Naive thymus-derived CD8-positive, alpha-beta T cell (primary cell): ENCODE measurements at regions not wholly inside any gene's neighbourhood (a gene's known extent, or its start where the extent isn't known, plus 50 kb on each side); places are given as distances from the start of the nearest gene placed in this dataset.
"Not testable (repeated sequence)": the region's sequence is repeated elsewhere in the genome, so short reads cannot be mapped to it uniquely, and the experiment has no call there.

Experiments used
- ATAC-seq, 2 donors: fragments of 150-1000 bp; cut with Tn5 transposase in 1 of 2; sonication (Bioruptor Pico), chemical (Tn5 transposase) in 1 of 2; 1 replicate in 1 of 2; 2 replicates in 1 of 2; pipeline ENCODE4 v1.10.0; 2021; ENCODE audit warnings: mild to moderate bottlenecking in 2 of 2, moderate library complexity in 2 of 2
- POLR2A ChIA-PET: fragments of 350-600 bp; sonication (Branson Sonifier 250); formaldehyde crosslinking; loops from one replicate; lab custom pipeline; 2021; ENCODE audit warnings: antibody characterized with exemption; lab: Charles Lee
- DNase-seq, 10 donors: peaks; one replicate each; pipeline versions ENCODE4 v3.0.0 to v3.0.0-alpha.2; 2020 to 2022
- H3K27ac Mint-ChIP-seq, 10 donors: one replicate each; pipeline ENCODE4 v1.8.0; 2020 to 2022; ENCODE audit warnings: mild to moderate bottlenecking in 10 of 10, mixed read lengths in 10 of 10, moderate library complexity in 4 of 10, inconsistent platforms in 1 of 10
- H3K27me3 Mint-ChIP-seq, 5 donors: one replicate each; pipeline ENCODE4 v1.8.0; 2021 to 2022; ENCODE audit warnings: mixed read lengths in 5 of 5
- H3K36me3 Mint-ChIP-seq, 3 donors: one replicate each; pipeline ENCODE4 v1.8.0; 2020 to 2022; ENCODE audit warnings: mixed read lengths in 3 of 3, mild to moderate bottlenecking in 2 of 3, inconsistent platforms in 1 of 3
- H3K4me1 Mint-ChIP-seq, 4 donors: one replicate each; pipeline ENCODE4 v1.8.0; 2021 to 2022; ENCODE audit warnings: mixed read lengths in 4 of 4
- H3K4me3 Mint-ChIP-seq, 10 donors: one replicate each; pipeline ENCODE4 v1.8.0; 2020 to 2022; ENCODE audit warnings: mild to moderate bottlenecking in 10 of 10, mixed read lengths in 10 of 10, moderate library complexity in 6 of 10, inconsistent platforms in 1 of 10
- H3K9me3 Mint-ChIP-seq, 9 donors: one replicate each; pipeline ENCODE4 v1.8.0; 2020 to 2022; ENCODE audit warnings: mixed read lengths in 9 of 9, mild to moderate bottlenecking in 3 of 9, inconsistent platforms in 1 of 9, moderate library complexity in 1 of 9

DNA sequence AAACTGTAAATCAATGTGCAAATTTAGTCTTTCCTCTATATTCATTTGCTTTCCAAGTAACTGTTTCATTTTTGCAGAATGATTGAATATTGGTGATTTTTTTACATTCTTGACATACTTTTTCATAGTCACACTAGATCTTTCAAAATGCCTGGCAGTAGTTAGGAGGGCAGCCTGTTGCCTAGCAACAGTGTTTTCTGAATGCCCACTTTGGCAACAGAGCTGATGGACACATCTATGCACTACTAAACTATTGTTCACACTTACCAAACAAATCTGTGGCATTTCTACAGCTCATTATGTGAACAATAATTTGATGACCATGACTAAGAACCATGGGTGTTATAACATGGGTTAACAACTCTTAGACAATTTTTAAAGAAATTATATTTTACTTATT, 438.0 kb upstream of the IMPG1 start:
- Mint-ChIP-seq H3K4me3 (no peak overlapping the region), H3K9me3 (peaks cover 0 to 30% (median 7%) of the 10 kb centered on the region in 9 donors), H3K36me3 (peaks cover 0 to 12% (median 0%) of the 10 kb centered on the region in 3 donors), H3K27ac (no peak overlapping the region), H3K4me1 (no peaks in the 10 kb centered on the region), H3K27me3 (no peaks in the 10 kb centered on the region)
- DNase-seq (no peak), ATAC-seq (no peak)
- POLR2A ChIA-PET: no interaction called here

DNA sequence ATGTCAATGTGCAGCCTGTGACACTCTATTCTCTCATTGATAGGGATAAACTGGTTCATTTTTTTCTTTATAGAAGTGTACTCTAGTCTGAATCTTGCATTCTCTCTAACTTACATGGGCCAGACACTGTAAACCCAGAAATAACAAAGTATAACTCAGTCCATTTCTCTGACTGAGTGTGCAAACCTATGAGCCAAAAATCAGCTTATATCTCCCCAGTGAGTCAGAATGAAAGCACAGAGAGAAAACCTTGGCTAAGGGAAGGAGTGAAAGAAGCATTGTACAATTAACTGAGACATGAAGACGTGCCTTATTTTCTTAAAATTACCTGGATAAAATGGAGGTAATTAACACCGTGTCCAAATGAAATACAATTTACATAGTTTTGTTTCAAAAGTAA, 436.9 kb upstream of the IMPG1 start:
- peaks cover 0 to 30% (median 7%) of the 10 kb centered on the region in 9 donors for H3K9me3 Mint-ChIP-seq

DNA sequence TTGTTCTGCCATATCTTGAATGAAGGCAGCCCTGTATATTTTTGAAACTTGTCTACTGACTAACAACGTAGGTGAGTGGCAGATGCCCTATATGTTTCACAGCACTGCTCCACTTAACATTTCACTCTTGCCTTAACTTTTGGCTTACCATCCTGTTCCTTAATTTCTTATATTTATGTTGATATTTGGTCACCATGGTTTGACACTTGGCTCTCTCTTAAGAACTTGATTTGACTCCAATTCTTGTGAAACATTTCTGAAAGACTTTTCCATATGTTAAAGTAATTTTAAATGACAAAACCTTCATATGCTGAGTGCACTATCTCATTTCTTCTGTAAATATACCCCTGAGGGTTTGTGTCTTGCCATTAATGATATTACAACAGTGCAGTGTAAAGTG, 434.3 kb upstream of the IMPG1 start:
- DNase-seq (no peak), ATAC-seq (no peak)
- no peaks in the 10 kb centered on the region for H3K4me1 Mint-ChIP-seq
- peaks cover 0 to 21% (median 6%) of the 10 kb centered on the region in 9 donors for H3K9me3 Mint-ChIP-seq
- no peaks in the 10 kb centered on the region for H3K36me3 Mint-ChIP-seq
- no peak overlapping the region for H3K27ac Mint-ChIP-seq
- POLR2A ChIA-PET: no interaction called here
- no peak overlapping the region for H3K4me3 Mint-ChIP-seq
- no peaks in the 10 kb centered on the region for H3K27me3 Mint-ChIP-seq

More for the DNA sequence above, 436.9 kb upstream of the IMPG1 start:
- POLR2A ChIA-PET: no interaction called here
- peaks cover 0 to 12% (median 0%) of the 10 kb centered on the region in 3 donors for H3K36me3 Mint-ChIP-seq
- DNase-seq: no peak
- H3K4me1 Mint-ChIP-seq: no peaks in the 10 kb centered on the region
- H3K27ac Mint-ChIP-seq: no peak overlapping the region
- no peak overlapping the region for H3K4me3 Mint-ChIP-seq
- no peaks in the 10 kb centered on the region for H3K27me3 Mint-ChIP-seq
- no peak for ATAC-seq

DNA sequence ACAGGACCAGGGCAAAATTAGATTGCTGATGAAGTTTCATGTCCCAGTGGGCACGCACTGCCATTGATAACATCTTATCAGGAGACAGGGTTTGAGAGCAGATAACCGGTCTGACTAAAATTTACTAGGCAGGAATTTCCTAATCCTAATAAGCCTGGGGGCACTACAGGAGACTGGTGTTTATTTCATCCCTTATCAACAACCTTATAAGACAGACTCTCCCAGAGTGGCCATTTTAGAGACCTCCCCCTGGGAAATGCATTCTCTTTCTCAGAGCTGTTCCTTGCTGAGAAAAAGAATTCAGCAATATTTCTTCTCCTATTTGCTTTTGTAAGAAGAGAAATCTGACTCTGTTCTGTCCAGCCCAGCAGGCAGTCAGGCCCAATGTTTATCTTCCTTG, 423.4 kb upstream of the IMPG1 start:
- POLR2A ChIA-PET: no interaction called here
- no peak overlapping the region for H3K27ac Mint-ChIP-seq
- no peaks in the 10 kb centered on the region for H3K27me3 Mint-ChIP-seq
- peaks cover 15 to 57% (median 22%) of the 10 kb centered on the region in 9 donors for H3K9me3 Mint-ChIP-seq
- no peak for DNase-seq
- H3K36me3 Mint-ChIP-seq: peaks cover 0 to 17% (median 0%) of the 10 kb centered on the region in 3 donors
- no peak for ATAC-seq
- no peaks in the 10 kb centered on the region for H3K4me1 Mint-ChIP-seq
- no peak overlapping the region for H3K4me3 Mint-ChIP-seq

DNA sequence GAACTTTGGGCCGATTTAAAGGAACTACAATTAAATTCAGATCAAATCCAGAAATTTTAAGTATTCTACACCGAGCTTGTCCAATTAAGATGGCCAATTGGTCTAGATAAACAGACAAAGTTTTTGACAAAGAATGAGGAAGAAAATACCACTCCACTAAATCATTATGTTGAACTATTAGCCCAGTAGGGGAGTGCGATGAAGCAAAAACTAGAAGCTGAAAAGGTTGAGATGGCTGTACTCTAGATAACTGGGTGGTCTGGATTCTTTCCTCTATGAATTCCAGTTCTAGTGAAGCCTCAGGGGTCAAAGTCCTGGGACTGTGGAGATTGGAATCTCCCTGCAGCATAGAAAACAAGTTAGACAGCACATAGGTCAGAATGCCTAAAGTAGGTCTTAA, 418.9 kb upstream of the IMPG1 start:
- DNase-seq, POLR2A ChIA-PET, H3K27me3 Mint-ChIP-seq, H3K27ac Mint-ChIP-seq, H3K4me3 Mint-ChIP-seq, H3K4me1 Mint-ChIP-seq, ATAC-seq: not testable (repeated sequence)
- Mint-ChIP-seq H3K9me3 (peaks cover 8 to 50% (median 32%) of the 10 kb centered on the region in 9 donors), H3K36me3 (peaks cover 0 to 17% (median 0%) of the 10 kb centered on the region in 3 donors)

DNA sequence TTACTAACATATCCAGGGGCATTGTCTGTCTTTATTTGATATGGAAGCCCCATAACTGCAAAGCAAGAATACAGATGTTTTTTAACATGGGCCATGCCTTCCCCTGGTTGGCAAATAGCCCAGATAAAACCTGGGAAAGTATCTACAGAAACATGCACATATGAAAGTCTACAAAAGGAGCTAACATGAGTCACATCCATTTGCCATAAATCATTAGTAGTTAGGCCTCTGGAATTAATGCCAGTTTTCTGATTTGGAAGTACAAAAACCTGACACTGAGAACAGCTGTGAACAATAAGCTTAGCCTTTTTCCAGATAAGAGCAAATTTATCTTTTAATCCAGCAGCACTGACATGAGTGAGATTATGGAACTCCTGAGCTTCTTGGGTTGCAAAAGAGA, 418.0 kb upstream of the IMPG1 start:
- no peak for ATAC-seq
- Mint-ChIP-seq H3K27ac (no peak overlapping the region), H3K27me3 (no peaks in the 10 kb centered on the region), H3K4me1 (no peaks in the 10 kb centered on the region), H3K9me3 (peaks cover 7 to 43% (median 25%) of the 10 kb centered on the region in 9 donors), H3K36me3 (peaks cover 0 to 17% (median 0%) of the 10 kb centered on the region in 3 donors), H3K4me3 (no peak overlapping the region)
- POLR2A ChIA-PET: no interaction called here
- DNase-seq: no peak

DNA sequence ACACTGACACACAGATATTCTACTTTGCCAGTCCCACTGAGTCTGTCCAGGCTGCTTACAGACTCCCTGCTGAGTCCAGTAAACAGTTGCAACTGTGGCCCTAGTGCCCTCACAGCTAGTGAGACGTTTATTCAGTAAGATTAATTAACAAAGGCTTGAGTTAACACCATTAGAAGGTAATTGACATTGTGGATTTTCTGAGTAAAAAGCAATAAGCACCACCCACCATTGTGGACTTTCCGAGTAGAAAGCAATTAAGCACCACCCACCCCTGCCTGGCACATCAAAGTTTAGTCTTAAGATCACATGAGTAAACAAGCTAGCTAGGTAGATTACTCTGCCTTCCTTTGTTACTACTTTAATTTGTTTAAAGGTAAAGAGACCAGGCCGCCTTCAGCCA, 408.6 kb upstream of the IMPG1 start:
- Mint-ChIP-seq H3K36me3 (peaks cover 0 to 22% (median 0%) of the 10 kb centered on the region in 3 donors), H3K4me1 (no peaks in the 10 kb centered on the region), H3K9me3 (peaks cover 13 to 63% (median 22%) of the 10 kb centered on the region in 9 donors), H3K27ac (no peak overlapping the region), H3K4me3 (no peak overlapping the region), H3K27me3 (no peaks in the 10 kb centered on the region)
- POLR2A ChIA-PET: no interaction called here
- DNase-seq (no peak), ATAC-seq (no peak)

DNA sequence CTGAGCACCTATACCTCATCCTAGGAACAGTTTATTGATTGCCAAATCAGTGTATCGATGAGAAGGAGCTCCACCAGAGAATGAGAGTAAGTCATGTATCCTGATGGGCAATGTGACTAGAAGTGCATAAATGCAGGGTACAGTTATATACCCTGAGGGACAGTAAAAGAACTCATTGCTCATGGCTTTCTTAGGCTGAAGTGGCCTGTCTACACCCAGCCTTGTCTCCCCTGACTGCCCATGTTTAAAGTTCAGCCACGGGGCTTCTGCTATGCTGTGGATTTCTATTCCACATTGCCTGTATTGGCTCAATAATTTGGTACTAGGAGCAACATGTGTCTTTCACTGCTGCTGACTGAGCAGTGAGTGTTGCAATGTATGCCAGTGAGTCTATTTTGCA, 400.4 kb upstream of the IMPG1 start:
- ATAC-seq: no peak
- H3K27me3 Mint-ChIP-seq: no peaks in the 10 kb centered on the region
- no peak overlapping the region for H3K4me3 Mint-ChIP-seq
- peaks cover 0 to 11% (median 0%) of the 10 kb centered on the region in 3 donors for H3K36me3 Mint-ChIP-seq
- DNase-seq: no peak
- POLR2A ChIA-PET: no interaction called here
- H3K9me3 Mint-ChIP-seq: peaks cover 2 to 20% (median 8%) of the 10 kb centered on the region in 9 donors
- no peaks in the 10 kb centered on the region for H3K4me1 Mint-ChIP-seq
- no peak overlapping the region for H3K27ac Mint-ChIP-seq

DNA sequence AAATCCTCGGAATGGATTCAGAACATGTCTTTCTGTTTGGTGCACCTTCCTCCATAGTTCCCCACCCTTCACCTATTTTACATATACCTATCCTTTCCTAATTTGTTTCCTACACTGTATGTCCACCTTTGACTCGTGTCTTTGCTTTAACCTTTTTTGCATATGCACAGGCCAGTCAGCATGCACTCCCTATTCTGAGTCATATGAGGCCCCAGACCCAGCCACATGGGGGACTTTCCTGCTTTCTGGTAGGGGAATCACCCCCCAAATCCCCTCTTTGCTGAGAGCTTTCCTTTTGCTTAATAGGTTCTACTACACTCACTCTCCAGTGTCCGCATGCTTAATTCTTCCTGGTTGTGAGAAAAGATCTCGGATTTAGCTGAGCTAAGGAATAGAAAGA, 393.8 kb upstream of the IMPG1 start:
- H3K4me3 Mint-ChIP-seq: no peak overlapping the region
- H3K4me1 Mint-ChIP-seq: no peaks in the 10 kb centered on the region
- H3K9me3 Mint-ChIP-seq: peaks cover 0 to 29% (median 7%) of the 10 kb centered on the region in 9 donors
- H3K27ac Mint-ChIP-seq: no peak overlapping the region
- no peaks in the 10 kb centered on the region for H3K36me3 Mint-ChIP-seq
- no peaks in the 10 kb centered on the region for H3K27me3 Mint-ChIP-seq
- DNase-seq (no peak), ATAC-seq (no peak)
- POLR2A ChIA-PET: no interaction called here

DNA sequence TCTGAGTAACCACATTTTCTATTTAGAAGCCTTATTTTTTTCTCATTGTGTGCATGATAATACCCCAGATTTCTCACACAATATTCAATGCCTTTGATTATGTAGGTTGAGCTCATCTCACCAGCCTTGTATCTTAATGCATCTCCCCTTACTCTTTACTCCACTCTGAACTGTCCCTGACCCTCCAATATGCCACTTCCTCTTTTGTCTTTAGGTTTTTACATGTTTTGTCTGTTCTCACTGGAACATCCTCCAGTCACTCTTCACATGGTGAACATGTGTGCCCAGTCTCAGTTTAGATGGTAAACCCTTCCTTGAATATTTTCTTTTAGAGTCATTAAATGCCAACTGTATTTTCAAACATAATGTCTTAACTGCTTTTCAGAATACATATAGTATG, 392.9 kb upstream of the IMPG1 start:
- no peak for ATAC-seq
- no peaks in the 10 kb centered on the region for H3K4me1 Mint-ChIP-seq
- POLR2A ChIA-PET: no interaction called here
- H3K27me3 Mint-ChIP-seq: no peaks in the 10 kb centered on the region
- no peaks in the 10 kb centered on the region for H3K36me3 Mint-ChIP-seq
- DNase-seq: no peak
- peaks cover 0 to 33% (median 10%) of the 10 kb centered on the region in 9 donors for H3K9me3 Mint-ChIP-seq
- no peak overlapping the region for H3K4me3 Mint-ChIP-seq
- no peak overlapping the region for H3K27ac Mint-ChIP-seq

DNA sequence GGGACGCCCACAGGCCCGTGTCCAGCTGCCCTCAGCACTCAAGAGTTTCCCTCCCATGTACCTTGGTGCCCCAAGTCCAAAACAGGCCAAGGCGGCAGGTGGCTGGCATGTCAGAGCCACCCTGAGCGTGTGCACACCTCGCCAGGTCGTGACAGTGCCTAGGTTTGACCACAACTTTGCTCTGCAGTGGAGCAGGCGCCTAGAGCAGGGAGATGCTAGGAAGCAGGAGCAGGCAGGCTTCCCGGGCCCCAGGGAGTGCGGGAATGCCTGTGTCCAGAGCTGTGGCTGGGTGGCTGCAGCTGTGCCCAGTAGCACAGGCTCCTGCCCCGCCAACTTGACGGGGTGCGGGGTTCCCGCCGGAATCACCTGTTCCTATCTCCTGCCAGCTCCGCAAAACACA, 380.8 kb upstream of the IMPG1 start:
- no peak overlapping the region for H3K4me3 Mint-ChIP-seq
- ATAC-seq (no peak), DNase-seq (no peak)
- H3K27ac Mint-ChIP-seq: no peak overlapping the region
- peaks cover 0 to 27% (median 6%) of the 10 kb centered on the region in 9 donors for H3K9me3 Mint-ChIP-seq
- H3K4me1 Mint-ChIP-seq: no peaks in the 10 kb centered on the region
- POLR2A ChIA-PET: no interaction called here
- H3K27me3 Mint-ChIP-seq: no peaks in the 10 kb centered on the region
- peaks cover 0 to 3% (median 0%) of the 10 kb centered on the region in 3 donors for H3K36me3 Mint-ChIP-seq

DNA sequence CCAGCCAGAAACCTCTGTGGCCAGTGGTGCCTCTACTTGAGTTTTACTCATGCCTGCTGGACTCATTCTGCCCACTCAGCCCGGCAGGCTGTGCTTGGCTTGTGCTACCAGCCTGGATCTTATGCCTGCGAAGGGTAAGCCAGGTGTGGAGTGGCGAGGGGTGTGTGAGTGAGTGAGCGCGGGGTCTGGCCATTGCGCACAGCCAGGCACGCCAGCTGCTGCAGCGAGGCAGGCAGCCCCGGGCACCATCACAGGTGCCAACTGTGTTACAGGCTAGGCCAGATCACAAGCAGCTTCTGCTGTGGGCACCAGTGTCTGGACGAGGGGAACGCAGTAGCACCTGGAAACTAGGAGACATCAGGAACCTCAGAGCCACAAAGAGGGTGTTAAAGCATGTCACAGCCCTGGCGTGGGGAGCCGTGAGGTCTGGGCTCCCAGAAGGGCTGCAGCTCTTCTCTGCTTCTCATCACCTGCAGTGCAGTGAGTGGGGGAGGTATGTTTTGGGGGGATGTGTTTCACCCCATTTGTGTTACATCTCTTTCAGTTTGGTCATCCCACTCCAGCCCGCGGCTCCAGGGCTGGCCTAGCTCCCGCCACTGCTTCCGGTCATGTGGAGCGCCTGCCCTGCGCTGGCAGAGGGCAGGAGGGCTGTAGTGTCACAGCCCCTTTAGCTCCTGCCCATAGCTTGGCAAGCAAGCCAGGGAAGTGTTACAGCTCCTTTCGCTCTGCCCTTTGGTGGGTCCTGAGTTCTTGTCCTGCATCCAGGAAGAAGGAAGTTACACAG, 379.7 kb upstream of the IMPG1 start:
- no peak overlapping the region for H3K4me3 Mint-ChIP-seq
- peaks cover 0 to 3% (median 0%) of the 10 kb centered on the region in 3 donors for H3K36me3 Mint-ChIP-seq
- no peak for ATAC-seq
- no peak for DNase-seq
- H3K27me3 Mint-ChIP-seq: no peaks in the 10 kb centered on the region
- POLR2A ChIA-PET: no interaction called here
- H3K9me3 Mint-ChIP-seq: peaks cover 0 to 27% (median 8%) of the 10 kb centered on the region in 9 donors
- H3K4me1 Mint-ChIP-seq: no peaks in the 10 kb centered on the region
- H3K27ac Mint-ChIP-seq: no peak overlapping the region

DNA sequence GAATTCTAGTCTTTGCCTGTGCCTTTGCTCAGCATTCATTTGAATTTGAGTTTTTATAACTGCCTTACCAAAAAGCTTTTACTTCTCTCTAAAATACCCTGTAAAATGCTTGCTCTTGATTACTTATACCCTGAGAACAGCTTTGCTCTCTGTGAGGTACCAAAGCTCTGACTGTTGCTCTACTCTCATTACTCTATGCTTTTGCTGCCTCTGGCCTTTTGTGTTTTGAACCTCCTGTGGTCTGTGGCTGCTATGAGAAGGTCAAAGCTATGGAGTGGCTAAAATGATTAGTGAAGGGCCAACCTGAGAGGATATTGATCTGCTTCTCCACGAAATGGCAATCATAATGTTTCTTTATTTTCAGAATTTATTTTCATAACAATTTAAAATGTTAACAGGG, 375.6 kb upstream of the IMPG1 start:
- Mint-ChIP-seq H3K9me3 (peaks cover 0 to 30% (median 7%) of the 10 kb centered on the region in 9 donors), H3K27me3 (no peaks in the 10 kb centered on the region), H3K27ac (no peak overlapping the region), H3K4me1 (no peaks in the 10 kb centered on the region), H3K36me3 (no peaks in the 10 kb centered on the region), H3K4me3 (no peak overlapping the region)
- ATAC-seq (no peak), DNase-seq (no peak)
- POLR2A ChIA-PET: no interaction called here

DNA sequence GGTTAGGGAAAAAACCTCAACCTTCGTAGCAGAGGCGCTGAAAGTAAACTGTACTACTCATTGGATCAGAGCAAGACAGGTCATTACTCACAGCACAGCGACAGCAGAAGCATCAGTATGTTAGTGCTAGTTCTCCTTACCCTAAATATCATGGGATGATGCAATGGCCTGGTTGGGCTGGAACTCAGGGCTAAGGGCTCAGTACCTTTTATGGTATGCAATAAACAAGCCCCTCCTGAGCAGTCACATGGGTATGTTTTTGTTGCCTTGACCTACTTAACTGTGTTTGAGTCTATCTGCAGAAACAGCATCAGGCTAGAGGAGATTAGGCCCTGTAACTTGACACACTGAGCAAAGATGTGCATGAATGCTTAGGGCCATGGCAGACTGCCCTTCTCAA, 369.4 kb upstream of the IMPG1 start:
- Mint-ChIP-seq H3K27me3 (no peaks in the 10 kb centered on the region), H3K4me3 (no peak overlapping the region), H3K27ac (no peak overlapping the region), H3K9me3 (peaks cover 0 to 22% (median 5%) of the 10 kb centered on the region in 9 donors), H3K36me3 (no peaks in the 10 kb centered on the region), H3K4me1 (no peaks in the 10 kb centered on the region)
- POLR2A ChIA-PET: no interaction called here
- ATAC-seq (no peak), DNase-seq (no peak)
